ENCODE measurements at regions not wholly inside any gene's neighbourhood (a gene's known extent, or its start where the extent isn't known, plus 50 kb on each side); places are given as distances from the start of the nearest gene placed in this dataset.

- WGBS, 3 donors: 81 to 94% (median 88%) methylated on average over 10 of the region's 10 CpGs
- no peaks in the 10 kb centered on the region for H3K36me3 ChIP-seq (ENCODE audit: insufficient read depth in 1 of 2, low read depth in 1 of 2)
These were observed 103.8 kb upstream of the APCDD1 start for GRCh38 chr18:10350661-10351060.

GRCh38 chr18:10351219-10351818 lies 103.1 kb upstream of the APCDD1 start:
- WGBS, 3 donors: 72 to 84% (median 77%) methylated on average over 6 of the region's 6 CpGs

More at GRCh38 chr18:10350661-10351060, 103.8 kb upstream of the APCDD1 start:
- Histone ChIP-seq H3K9me3 (no peaks in the 10 kb centered on the region), H3K4me1 (peaks cover 4% of the 10 kb centered on the region), H3K27ac (no peak overlapping the region), H3K4me3 (no peak overlapping the region), H3K27me3 (ENCODE audit: insufficient read depth in 3 of 3, low read length in 2 of 3) (no peaks in the 10 kb centered on the region)
- ATAC-seq (no peak), DNase-seq (no peak)
- intact Hi-C loops (cut with DNase I): loop anchor here in 1 of 2 donors (10.0 kb wide), 1 partner anchor 64 kb away; no protein-coding TSS in a partner anchor
- TF ChIP-seq CTCF (IDR thresholded peaks at IDR 0.05): no peak

GRCh38 chr18:10351858-10352257 lies 102.6 kb upstream of the APCDD1 start:
- no peak for TF ChIP-seq CTCF (IDR thresholded peaks at IDR 0.05)
- no peak overlapping the region for H3K27ac ChIP-seq
- 82 to 89% (median 88%) methylated on average over 4 of the region's 4 CpGs for WGBS, 3 donors
- intact Hi-C loops (cut with DNase I): loop anchor here in 1 of 2 donors (10.0 kb wide), 1 partner anchor 63 kb away; no protein-coding TSS in a partner anchor
- H3K4me1 ChIP-seq: peaks cover 4% of the 10 kb centered on the region
- H3K36me3 ChIP-seq (ENCODE audit: insufficient read depth in 1 of 2, low read depth in 1 of 2): no peaks in the 10 kb centered on the region
- H3K4me3 ChIP-seq: no peak overlapping the region
- DNase-seq (no peak), ATAC-seq (no peak)
- H3K27me3 ChIP-seq (ENCODE audit: insufficient read depth in 3 of 3, low read length in 2 of 3): no peaks in the 10 kb centered on the region
- H3K9me3 ChIP-seq: no peaks in the 10 kb centered on the region

More at GRCh38 chr18:10351219-10351818, 103.1 kb upstream of the APCDD1 start:
- DNase-seq: no peak
- H3K4me1 ChIP-seq: peaks cover 4% of the 10 kb centered on the region
- no peaks in the 10 kb centered on the region for H3K36me3 ChIP-seq (ENCODE audit: insufficient read depth in 1 of 2, low read depth in 1 of 2)
- H3K9me3 ChIP-seq: no peaks in the 10 kb centered on the region
- H3K4me3 ChIP-seq: no peak overlapping the region
- no peak overlapping the region for H3K27ac ChIP-seq
- ATAC-seq: no peak
- TF ChIP-seq CTCF (IDR thresholded peaks at IDR 0.05): no peak
- intact Hi-C loops (cut with DNase I): loop anchor here in 1 of 2 donors (10.0 kb wide), 1 partner anchor 63 kb away; no protein-coding TSS in a partner anchor
- H3K27me3 ChIP-seq (ENCODE audit: insufficient read depth in 3 of 3, low read length in 2 of 3): no peaks in the 10 kb centered on the region

- ATAC-seq (no peak), DNase-seq (no peak)
- no peaks in the 10 kb centered on the region for H3K36me3 ChIP-seq (ENCODE audit: insufficient read depth in 1 of 2, low read depth in 1 of 2)
- H3K27ac ChIP-seq: no peak overlapping the region
- no peak for TF ChIP-seq CTCF (IDR thresholded peaks at IDR 0.05)
- no peaks in the 10 kb centered on the region for H3K9me3 ChIP-seq
- WGBS, 3 donors: 96 to 100% (median 98%) methylated on average over 2 of the region's 2 CpGs
- no peak overlapping the region for H3K4me3 ChIP-seq
- intact Hi-C loops (cut with DNase I): loop anchor here in 1 of 2 donors (10.0 kb wide), 1 partner anchor 62 kb away; no protein-coding TSS in a partner anchor
- peaks cover 4% of the 10 kb centered on the region for H3K4me1 ChIP-seq
- H3K27me3 ChIP-seq (ENCODE audit: insufficient read depth in 3 of 3, low read length in 2 of 3): no peaks in the 10 kb centered on the region
These were observed 101.8 kb upstream of the APCDD1 start for GRCh38 chr18:10352671-10353070.

Data from psoas muscle (tissue), 7 donors.